Astrocyte of the hippocampus (primary cell): ENCODE measurements at regions not wholly inside any gene's neighbourhood (a gene's known extent, or its start where the extent isn't known, plus 50 kb on each side); places are given as distances from the start of the nearest gene placed in this dataset.

Experiments used
- DNase-seq: peaks from one replicate; pipeline ENCODE4 v3.0.0; 2011; ENCODE audit warnings: low read depth, low spot score

- DNase-seq: no peak
Observed at GRCh38 chr16:79867425-79867997, 267.0 kb upstream of the MAF start.

DNA sequence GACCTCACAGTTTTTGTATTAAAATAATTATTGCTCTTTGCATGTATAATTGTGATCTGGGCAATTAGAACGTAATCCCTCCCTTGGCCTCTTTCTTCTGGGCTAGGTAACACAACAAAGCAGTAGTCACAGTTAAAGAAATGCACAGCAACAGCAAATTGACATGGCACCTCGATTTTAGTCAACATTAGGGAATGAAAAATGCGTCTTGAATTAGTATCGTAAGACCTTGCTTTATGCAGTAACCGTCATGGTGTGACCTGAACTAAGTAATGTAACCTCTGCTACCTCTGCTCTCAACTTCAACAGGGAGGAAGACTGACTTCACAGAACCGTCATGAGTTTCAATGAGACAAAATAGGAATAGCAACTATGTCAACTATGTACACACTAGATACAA, 265.4 kb upstream of the MAF start:
- DNase-seq: no peak

GRCh38 chr16:79864781-79865391, 264.3 kb upstream of the MAF start:
- DNase-seq: no peak

DNA sequence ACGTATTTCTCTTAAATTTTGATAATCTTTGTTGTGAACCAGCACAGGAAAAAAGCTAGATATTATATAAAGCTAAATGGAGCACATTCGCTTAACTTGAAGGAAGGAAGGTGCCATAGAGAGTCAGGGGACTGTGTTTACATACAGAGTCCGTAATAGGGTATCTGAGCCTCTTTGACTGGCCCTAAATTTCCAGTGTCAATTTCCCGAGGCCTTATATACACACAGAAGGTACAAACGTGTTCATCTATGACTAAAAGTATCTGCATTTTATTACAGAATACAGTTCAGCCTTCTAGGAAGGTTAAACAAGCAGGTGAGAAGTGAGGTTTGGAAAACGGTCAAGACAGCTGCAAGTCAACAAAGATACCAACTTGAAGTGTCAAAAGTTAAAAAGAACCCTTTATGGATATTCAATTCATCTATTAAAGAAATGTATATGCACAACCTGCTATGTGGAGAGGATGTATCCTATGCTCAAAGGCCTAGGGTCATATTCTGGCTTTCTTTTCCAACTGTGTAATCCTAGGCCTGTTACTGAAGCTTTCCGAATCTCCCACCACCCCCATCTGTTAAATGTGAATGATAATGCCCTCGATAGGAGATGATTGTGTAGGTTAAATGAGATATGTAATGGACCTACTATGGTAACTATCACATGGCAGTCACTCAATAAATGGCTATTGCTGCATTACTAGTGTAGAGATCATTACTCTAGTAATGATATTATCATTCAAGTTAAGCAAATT, 263.7 kb upstream of the MAF start:
- no peak for DNase-seq

- DNase-seq: no peak
Observed at GRCh38 chr16:79863128-79864031, 262.8 kb upstream of the MAF start.

DNA sequence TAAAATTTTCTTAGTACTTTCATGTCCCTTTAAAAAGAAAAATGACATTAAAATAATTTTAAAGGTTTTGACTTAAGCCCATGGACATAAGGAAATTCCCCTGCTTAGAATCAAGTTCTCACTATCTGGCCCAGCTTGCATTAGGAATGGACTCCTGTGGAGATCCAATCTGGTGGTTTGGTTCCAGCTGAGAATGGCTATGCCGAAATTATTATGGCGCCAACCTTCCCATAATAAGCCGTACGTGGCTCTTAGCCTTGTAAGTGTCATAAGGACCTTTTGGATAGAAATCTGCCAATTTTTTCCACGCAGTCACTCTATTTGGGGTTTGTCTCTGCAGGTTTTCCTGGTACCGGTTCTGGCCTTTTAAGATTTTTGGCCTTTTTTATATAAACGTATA, 262.1 kb upstream of the MAF start:
- no peak for DNase-seq

- DNase-seq: no peak
Observed at GRCh38 chr16:79856581-79856980, 256.0 kb upstream of the MAF start.

GRCh38 chr16:79850348-79850747, 249.8 kb upstream of the MAF start:
- no peak for DNase-seq

DNA sequence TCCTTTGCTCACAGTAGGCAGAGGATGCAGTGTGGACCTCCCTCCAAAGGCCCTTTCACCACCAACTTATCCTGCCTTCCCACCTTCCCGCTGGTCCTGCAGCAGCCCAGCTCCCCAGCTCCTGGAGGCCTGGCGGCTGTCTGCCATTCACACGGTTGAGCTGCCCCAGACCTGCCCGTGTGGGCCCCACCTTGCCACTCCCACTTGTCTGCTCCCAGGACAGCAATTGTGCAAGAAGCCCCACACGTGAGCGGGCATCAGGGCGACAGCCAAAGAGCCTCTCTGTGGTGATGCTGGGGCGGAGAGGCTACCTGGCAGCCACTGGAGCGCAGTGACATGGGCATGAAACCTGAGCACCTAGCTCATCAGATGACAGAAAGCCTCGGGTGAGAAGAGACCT, 248.6 kb upstream of the MAF start:
- DNase-seq: no peak

- no peak for DNase-seq
Observed at GRCh38 chr16:79848719-79849118, 248.2 kb upstream of the MAF start.

- no peak for DNase-seq
Observed at GRCh38 chr16:79847569-79847968, 247.0 kb upstream of the MAF start.

DNA sequence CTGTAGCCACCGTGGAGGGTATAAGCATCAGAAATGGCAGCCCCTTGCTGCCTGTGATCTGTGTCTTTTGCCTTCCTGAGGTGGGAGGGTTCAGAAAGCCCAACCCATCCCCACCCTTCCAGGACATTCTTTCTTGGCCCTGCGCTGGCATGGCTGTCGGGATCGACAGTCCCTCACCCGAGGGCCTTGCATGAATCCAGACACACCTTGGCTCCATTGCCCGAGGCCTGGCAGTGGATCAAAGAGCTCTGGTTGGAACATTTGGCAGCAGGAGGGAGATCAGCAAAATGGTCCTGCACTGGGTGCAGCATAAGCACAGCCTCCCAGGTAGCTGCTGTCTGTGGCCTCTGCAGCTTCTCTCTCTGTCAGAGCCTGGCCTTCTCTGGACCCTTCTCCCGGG, 246.6 kb upstream of the MAF start:
- no peak for DNase-seq

DNA sequence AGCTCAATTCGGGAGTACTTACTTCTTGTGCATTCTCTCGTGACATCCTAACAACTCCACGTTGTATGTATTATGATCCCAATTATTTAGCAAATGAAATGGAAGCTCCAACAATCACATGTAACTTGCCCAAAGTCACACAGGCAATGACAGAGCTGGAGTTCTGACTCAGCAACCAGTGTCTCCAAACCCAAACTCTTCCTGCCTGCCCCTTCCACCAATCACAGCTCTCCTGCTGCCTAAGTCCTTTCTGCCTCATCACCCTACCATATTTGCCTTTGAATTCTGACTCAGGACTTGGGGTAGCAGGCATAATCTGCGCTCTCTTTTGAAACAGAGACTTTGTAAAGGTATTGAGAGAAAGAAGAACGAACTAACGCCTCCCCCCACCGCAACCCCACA, 245.2 kb upstream of the MAF start:
- no peak for DNase-seq

DNA sequence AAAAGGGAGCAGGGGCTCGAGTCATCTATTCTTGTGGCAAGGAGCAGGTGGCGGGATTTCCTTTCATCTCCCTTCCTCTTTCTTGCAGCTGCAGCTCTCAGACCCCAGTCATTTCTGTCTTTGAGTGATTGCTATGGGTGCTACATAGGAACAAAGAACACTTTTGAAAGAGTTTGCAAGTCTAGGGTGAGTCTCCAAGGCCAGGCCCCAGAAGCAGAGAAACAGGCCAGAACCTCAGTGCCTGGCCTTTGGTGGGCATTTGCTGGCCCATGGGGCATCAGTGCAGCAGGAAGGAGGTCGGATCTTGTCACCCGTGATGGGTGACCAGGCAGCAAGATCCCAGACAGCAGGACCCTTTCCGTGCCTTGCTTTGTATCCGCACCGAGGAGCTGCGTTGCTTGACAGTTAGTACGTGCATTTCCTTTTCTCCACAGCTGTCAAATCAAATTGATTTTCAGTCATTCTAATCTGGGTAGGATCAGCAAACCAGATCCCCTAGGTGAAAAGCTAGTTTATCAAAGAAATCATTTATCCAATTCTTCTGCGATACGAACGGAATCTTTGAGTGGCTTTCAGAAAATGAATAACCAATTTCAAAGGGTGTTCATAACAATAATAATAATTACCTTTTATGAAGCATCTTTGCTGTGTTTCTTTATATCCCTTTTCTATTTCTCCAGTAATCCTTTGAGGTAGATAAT, 244.6 kb upstream of the MAF start:
- no peak for DNase-seq

DNA sequence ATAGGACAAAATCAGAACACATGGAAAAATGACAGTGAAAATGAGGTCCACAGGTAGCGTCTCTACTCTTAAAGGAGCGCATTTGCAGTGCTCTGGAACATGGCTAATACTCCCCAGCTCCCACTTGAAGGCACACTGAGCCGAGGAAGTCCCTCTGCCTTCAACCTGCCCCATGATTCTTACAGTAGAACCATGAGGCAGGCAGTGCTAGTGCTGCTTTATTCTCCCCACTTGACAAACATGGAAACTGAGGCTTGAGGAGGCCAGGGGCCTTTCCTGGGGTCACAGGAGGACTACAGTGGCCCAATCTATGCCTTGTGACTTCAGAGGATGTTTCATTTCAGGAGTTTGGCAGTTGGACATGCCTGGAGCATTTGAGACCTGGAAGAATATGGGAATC, 244.1 kb upstream of the MAF start:
- no peak for DNase-seq

GRCh38 chr16:79843631-79844043, 243.1 kb upstream of the MAF start:
- no peak for DNase-seq

GRCh38 chr16:79843145-79843544, 242.6 kb upstream of the MAF start:
- DNase-seq: no peak

- no peak for DNase-seq
Observed at GRCh38 chr16:79842197-79842596, 241.7 kb upstream of the MAF start.

DNA sequence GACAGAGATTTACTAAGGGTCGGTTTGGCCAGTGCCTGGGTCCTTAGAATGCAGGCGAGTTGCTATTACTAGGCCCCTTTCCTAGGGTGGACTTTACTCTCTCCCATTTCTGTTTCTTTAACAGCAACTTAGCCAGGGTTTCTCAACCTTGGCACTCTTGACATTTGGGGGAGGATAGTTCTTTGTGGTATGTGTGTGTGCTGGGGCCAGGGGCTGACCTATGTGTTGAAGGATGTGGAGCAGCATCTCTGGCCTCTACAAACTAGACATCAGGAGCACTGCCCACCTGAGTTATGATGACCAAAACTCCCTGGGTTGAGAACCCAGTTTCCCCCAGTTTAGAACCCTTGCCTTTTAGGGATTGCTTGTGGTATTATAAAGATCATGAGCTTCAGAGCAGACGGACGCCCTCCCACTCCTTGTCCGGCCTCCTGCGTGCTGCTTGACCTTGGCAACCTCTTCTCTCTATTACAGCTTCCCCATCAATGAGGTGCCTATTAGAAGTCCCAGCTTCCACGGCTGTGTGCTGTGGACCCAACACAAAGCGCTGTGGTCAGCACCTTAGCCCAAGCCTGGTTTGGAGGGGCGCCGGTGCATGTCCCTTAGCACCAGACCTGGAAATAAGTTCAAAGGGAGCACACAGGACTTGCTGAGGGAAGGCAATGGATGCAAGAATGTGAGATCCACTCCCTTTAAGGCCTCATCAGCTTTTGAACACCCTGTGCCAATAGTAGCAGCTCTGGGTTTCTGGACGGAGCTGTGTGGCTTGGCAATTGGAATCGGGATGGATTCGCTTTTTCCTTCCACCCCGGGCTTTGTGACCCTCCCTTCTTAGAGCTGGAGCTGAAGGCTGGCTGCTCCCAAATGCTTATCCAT, 239.2 kb upstream of the MAF start:
- DNase-seq: no peak

GRCh38 chr16:79838496-79839259, 238.1 kb upstream of the MAF start:
- DNase-seq: no peak
